GM18499 (cell line): ENCODE measurements at regions not wholly inside any gene's neighbourhood (a gene's known extent, or its start where the extent isn't known, plus 50 kb on each side); places are given as distances from the start of the nearest gene placed in this dataset.
"Not testable (repeated sequence)": the region's sequence is repeated elsewhere in the genome, so short reads cannot be mapped to it uniquely, and the experiment has no call there.

Source experiments
- ATAC-seq: cut with Tn5 transposase; IDR thresholded peaks from one replicate; pipeline ENCODE4 v1.9.1; 2021; ENCODE audit warnings: moderate number of reproducible peaks; ENCODE audit not compliant: insufficient read depth, unreplicated experiment

- no peak for ATAC-seq
These were observed 816.1 kb upstream of the C9orf72 start for GRCh38 chr9:28389411-28389810.

GRCh38 chr9:28394774-28395173, 821.5 kb upstream of the C9orf72 start:
- no peak for ATAC-seq

DNA sequence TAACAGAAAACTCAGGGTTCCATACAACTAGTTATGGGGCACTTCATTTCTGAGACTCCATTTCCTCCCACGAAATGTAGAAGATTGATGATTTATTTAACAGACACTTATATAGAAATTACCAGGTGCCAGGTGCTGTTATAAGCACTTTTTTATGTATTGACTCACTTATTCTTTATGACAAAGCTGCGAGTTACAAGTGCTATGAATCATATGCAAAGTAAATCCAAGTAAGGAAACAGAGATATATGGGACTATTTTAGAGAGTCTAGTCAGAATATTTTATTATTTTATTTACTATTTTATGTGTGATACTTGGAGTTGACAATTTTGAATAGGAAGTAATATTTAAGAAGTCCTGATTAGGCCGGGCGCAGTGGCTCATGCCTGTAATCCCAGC, 822.8 kb upstream of the C9orf72 start:
- no peak for ATAC-seq

DNA sequence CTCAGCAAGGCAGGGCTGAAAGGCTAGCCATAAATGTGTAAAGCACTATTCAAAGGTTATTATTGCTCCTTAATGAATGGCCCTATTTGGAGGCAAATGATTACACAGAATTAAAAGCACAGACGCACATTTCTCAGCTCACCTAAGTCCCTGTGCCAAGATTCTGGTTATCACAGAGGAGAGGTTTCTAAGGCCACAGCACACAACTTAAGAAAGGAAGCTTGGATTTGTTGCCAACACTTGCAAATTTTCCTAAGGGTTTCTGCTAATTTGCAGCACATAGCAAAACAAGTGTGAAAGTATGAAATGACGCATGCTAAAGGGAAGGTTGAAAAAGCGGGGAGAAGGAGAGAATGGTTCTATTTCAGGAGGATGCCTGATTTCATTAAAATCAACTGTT, 834.1 kb upstream of the C9orf72 start:
- ATAC-seq: no peak

DNA sequence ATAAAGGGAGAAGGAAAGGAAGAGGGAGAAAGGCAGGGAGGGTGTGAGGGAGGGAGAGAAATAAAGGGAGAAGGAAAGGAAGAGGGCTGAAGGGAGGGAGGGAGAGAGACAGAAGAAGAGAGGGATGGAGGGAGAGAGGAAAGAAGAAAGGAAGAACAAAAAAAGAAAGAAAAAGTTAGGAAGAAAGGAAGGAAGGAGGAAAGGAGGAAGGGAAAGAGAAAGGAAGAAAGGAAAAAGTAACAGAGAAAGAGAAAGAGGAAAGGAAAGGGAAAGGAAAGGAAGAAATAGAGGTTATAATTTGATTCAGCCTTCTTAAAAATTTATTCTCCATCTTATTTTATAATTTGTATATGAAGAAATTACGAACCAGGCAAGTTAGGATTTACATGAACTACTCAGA, 836.6 kb upstream of the C9orf72 start:
- ATAC-seq: no peak

DNA sequence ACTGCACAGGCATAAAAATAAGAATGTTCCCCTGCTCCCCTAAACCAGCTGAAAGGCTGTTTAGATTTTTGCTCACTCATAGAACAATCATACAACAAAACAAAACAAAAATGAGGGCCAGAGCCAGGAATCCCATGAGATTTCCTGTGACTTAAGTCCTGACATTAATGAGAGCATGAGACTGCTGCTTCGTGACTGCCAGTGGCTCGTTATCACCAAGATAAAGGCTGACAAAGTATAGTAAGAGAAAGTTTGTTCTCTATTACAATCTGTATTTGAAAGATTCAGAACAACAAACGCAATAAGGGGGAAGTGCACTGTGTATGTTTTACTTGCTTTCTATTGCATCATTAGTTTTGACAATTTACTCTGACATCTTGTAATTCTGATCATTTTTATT, 837.1 kb upstream of the C9orf72 start:
- no peak for ATAC-seq

DNA sequence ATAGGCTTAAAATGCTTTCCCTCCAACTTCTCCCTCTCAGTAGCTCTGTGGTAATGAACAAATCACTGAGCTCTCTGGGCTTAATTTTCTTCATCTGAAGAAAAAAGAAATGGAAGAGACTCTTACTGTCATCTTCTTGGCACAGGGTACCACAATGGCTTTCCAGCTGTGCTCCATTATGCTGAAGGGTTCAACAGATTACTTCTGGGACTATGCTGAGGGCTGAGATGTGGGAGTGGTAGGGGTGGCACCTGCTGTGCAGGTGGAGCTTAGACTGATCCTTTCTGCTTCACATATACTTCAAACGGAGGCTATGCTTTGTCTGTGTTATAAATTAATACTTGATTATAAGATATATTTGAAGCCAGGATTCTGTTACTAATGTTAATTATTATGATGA, 840.2 kb upstream of the C9orf72 start:
- no peak for ATAC-seq

- ATAC-seq: no peak
These were observed 850.0 kb upstream of the C9orf72 start for GRCh38 chr9:28423255-28423654.

DNA sequence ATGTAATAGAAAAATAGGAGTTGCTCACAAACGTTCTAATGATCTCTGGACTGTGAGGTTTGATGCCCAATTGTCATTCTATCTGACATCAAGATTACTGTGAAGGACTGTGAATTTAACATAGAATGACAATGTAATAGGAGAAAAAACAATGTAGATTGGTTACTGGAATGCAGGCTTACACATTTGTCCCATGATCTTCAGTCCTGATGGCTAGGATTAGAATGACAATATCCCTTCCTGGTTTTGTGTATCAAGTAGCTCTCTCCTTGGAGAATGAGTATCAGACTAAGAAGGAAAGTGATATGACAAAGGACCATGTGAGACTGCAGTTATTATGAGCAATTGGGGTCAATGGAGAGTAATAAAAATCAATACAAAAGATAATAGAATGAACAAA, 862.2 kb upstream of the C9orf72 start:
- no peak for ATAC-seq

DNA sequence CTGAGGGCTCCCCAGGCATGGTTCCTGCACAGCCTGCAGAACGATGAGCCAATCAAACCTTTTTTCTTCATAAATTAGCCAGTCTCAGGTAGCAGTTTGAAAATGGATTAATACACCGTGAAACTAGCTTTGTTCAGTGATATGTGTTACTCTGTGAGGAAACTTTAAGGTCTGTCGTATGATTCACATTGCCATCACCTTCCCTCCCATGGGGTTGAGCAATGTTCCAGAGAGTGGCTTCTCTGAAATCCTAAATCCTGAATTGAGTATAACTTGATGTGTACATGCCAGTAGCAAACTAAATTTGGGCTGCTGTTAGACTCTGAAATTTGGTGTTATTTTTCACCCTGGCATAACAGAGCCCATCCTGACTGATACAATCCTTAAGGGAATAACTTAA, 866.4 kb upstream of the C9orf72 start:
- no peak for ATAC-seq

- no peak for ATAC-seq
These were observed 870.2 kb upstream of the C9orf72 start for GRCh38 chr9:28443461-28443860.

DNA sequence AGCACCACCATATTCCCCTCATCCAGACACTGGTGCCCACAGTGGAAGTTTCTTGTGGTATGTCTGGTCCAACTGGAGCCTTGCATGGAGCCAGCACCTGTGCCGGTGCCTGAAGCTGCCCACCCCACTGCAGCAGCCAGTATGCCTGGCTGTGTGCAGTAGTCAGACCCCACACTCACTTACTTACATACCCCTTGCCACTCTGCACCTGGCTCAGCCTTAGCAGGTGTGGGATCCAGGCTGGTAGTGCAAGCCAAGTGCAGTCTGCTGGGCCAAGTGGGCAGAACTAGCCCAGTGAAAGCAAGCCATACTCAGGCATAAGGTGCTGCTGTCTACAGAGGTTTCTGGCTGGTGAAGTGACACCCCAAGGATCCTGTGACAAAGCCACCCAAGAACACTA, 871.4 kb upstream of the C9orf72 start:
- ATAC-seq: no peak

- ATAC-seq: no peak
These were observed 871.9 kb upstream of the C9orf72 start for GRCh38 chr9:28445211-28445610.

- ATAC-seq: no peak
These were observed 880.6 kb upstream of the C9orf72 start for GRCh38 chr9:28453918-28454317.

DNA sequence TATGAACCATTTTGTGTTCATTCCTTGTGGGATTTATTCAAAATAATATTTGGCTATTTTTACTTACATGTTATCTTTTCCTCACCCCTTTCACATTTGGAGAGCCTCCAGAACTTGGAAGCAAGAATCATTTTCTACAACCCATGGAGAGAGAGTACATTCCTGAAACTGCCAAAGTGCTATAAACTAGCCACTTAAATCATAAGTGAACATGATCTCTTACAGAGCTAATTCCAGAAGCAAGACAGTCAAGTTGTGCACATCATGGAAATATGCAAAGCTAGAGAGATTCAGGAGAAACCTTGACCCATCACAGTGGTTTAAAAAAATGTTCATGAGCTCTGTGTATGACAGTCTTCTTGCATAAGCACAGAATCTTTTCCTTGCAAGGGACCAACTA, 883.6 kb upstream of the C9orf72 start:
- no peak for ATAC-seq

- ATAC-seq: no peak
These were observed 891.4 kb upstream of the C9orf72 start for GRCh38 chr9:28464481-28465216.

DNA sequence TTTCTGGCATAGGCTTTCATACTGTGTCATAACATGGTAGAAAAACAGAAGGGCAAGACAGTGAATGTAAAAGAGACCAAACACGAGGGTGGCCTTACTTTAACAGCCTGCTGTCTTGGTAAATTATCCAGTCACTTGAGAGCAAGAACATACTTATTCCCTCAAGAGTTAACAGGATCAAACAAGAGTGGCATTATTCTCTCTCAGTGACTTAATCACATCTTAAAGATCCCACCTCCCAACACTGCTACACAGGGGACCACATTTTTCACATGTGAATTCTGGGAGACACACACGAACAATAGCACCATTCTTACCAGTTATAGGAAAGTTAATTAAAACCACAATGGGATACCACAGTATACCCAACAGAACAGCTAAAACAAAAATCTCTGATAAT, 898.0 kb upstream of the C9orf72 start:
- no peak for ATAC-seq

- ATAC-seq: no peak
These were observed 914.3 kb upstream of the C9orf72 start for GRCh38 chr9:28487561-28487960.

GRCh38 chr9:28491121-28491520, 917.8 kb upstream of the C9orf72 start:
- ATAC-seq: no peak

- ATAC-seq: not testable (repeated sequence)
These were observed 924.9 kb upstream of the C9orf72 start for GRCh38 chr9:28498168-28498567.

DNA sequence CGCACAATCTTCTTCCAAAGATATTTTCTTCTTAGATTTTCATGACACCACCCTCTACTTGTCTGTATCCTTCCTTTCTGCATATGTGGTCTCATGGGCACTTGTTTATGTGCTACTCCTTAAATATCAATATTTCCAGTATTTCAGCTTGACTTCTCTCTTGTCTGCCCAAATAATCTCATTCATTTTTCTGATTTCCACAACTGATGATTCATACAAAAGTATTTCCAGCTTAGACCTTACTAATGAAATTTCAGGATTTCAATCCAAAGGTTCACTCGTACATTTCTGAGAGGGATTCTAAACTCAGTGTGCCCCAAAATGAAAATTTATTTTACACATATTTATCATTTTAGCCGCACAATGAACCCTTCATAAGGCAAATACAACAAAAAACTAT, 928.9 kb upstream of the C9orf72 start:
- no peak for ATAC-seq

DNA sequence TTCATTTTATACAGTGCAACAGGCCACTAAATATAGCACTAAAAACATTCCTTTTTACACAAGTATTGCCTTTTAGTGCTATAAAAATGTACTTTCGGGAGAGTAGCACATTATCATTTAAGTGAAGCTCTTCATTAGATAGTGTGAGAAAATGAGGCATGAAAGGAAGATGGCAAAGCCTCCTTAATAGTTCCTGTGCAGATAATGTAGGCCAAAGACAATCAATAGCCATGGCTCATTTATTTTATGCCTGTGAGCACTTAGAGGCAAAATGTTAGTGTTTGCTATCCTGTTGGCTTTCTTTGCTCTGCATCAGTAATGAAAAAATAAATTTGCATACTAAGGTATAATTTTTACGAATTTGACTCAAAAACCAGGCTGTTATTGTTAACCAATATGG, 929.5 kb upstream of the C9orf72 start:
- no peak for ATAC-seq

DNA sequence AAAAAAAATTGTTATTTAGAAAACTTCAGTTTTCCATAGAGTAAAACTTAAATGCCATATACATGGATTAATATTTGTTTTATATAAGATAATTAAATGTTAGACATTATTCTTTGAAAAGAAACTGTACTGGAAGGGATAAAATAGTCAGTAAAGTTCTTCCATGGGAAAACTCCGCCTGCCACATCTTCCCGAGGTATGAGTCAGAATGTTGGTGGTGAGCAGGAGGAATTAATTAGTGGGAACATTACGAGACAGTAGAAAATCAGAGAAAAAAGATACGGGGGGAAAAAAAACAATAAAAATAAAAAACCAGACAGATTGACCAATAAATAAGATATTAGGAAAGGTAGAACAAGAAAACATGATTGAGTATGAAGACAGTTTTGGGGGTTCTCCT, 930.3 kb upstream of the C9orf72 start:
- no peak for ATAC-seq
